MM.1S (cell line): ENCODE measurements at regions not wholly inside any gene's neighbourhood (a gene's known extent, or its start where the extent isn't known, plus 50 kb on each side); places are given as distances from the start of the nearest gene placed in this dataset.

ENCODE experiments used
- CTCF ChIP-seq: fragments of 300-600 bp; sonication (generic); IDR thresholded peaks from 2 replicates; pipeline ENCODE4 v1.5.1; 2016; ENCODE audit warnings: antibody characterized with exemption, low read length, mixed read lengths
- EZH2 ChIP-seq: fragments of 300-600 bp; sonication (generic); optimal IDR thresholded peaks from 2 replicates; pipeline ENCODE3; 2017; ENCODE audit warnings: low read depth, mild to moderate bottlenecking, antibody characterized with exemption, low read length, mixed read lengths

DNA sequence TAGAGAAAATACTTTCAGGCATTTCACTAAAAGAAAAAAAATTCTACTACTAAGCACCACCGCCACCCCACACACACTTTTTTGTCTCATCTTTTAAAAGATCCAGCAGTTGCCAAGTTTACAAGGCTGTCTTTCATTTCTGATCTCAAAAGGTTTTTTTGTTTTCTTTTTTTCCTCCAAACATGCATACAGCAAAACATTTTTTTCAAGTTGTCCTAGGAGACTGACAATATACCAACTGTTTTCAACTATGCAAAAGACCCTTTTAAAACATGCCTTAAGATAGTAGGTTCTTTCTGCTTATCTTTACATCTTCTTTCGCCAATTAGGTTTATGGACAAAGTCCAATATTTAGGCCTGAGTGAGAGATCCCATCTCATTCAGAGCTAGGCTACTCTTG is 65.2 kb downstream of the HMHB1 start:
- TF ChIP-seq CTCF (no peak), EZH2 (no peak)
